NT2/D1 (cell line): ENCODE measurements at regions not wholly inside any gene's neighbourhood (a gene's known extent, or its start where the extent isn't known, plus 50 kb on each side); places are given as distances from the start of the nearest gene placed in this dataset.

Source experiments
- YY1 ChIP-seq: IDR thresholded peaks from 2 replicates; pipeline ENCODE4 v1.6.1; 2011; ENCODE audit not compliant: insufficient read length, insufficient read depth
- ZNF274 ChIP-seq: IDR thresholded peaks from 2 replicates; pipeline ENCODE4 v1.6.1; 2011; ENCODE audit warnings: mild to moderate bottlenecking, low read depth, low read length

DNA sequence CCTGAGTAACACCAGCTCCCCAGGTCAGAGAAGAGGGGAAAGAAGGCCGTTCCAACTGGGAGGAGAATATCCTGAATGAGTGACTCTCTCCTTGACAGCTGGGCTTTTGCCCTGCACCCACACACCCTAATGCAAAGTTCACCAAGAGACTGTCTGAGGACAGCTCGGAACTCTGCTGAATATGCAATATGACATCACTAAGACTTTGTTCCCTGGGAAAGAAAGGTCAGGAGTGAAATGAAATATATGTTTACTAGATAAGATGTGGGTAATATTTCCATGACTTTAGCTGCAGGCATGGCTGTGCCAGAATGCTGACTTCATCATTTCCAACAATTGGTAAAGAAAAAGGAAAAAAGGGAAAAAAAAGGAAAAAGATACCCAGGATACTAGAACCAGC is 488.2 kb upstream of the RAB6C start:
- TF ChIP-seq ZNF274, result no peak
- TF ChIP-seq YY1, result no peak
